ENCODE measurements at regions not wholly inside any gene's neighbourhood (a gene's known extent, or its start where the extent isn't known, plus 50 kb on each side); places are given as distances from the start of the nearest gene placed in this dataset.

DNA sequence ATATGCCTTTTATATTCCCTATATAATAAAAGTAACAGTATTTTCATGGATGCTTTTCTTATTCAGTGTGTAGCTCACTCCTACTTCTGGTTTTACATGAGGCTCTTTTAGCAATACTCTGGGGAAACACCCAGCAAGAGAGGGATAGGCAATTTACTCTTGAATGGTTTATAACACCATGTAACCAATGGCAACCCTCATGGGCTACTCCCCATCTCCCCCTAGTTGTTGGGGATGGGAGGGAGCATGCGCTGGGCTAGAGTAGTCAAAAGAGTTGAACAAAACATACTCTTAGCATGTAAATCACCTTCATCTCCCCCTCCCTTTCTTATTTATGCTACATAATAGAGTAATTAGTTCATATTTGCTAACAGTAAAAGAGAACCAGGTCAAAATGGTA is 140.1 kb upstream of the LRFN2 start:
- WGBS: no CpG with 5 or more reads among the region's 1 CpG

DNA sequence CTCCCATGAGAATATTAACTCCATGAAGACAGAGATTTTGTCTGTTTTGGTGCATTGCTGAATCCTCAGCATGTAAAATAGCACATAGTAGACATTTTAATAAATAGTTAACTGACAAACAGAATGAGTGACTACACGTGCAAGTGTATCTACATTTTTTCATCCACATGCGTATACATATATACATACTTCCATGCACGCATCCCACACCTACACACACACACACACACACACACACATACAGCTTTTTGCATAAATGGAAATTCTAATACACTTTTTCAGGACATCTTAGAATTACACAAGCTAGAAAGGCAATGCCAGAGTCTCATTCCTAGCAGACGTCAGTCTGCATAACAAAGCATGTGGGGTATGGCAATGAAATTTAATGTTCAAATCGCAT is 139.7 kb upstream of the LRFN2 start:
- 91% methylated on average over 3 of the region's 5 CpGs for WGBS
- Histone ChIP-seq H3K36me3 (ENCODE audit: insufficient read depth, low read length) (no peaks in the 10 kb centered on the region), H3K27me3 (ENCODE audit: insufficient read depth, low read length) (no peaks in the 10 kb centered on the region), H3K9me3 (ENCODE audit: insufficient read depth, low read depth, low read length) (no peaks in the 10 kb centered on the region), H3K9ac (ENCODE audit: low read depth, low read length) (no peak overlapping the region), H3K4me3 (ENCODE audit: low read length) (no peak overlapping the region), H3K4me1 (ENCODE audit: insufficient read depth, low read length) (peaks cover 20% of the 10 kb centered on the region), H3K27ac (ENCODE audit: low read depth, low read length) (no peak overlapping the region)

More for the DNA sequence above, 140.1 kb upstream of the LRFN2 start:
- Histone ChIP-seq H3K4me3 (ENCODE audit: low read length) (no peak overlapping the region), H3K27me3 (ENCODE audit: insufficient read depth, low read length) (no peaks in the 10 kb centered on the region), H3K36me3 (ENCODE audit: insufficient read depth, low read length) (no peaks in the 10 kb centered on the region), H3K27ac (ENCODE audit: low read depth, low read length) (no peak overlapping the region), H3K4me1 (ENCODE audit: insufficient read depth, low read length) (peaks cover 16% of the 10 kb centered on the region), H3K9ac (ENCODE audit: low read depth, low read length) (no peak overlapping the region), H3K9me3 (ENCODE audit: insufficient read depth, low read depth, low read length) (no peaks in the 10 kb centered on the region)

DNA sequence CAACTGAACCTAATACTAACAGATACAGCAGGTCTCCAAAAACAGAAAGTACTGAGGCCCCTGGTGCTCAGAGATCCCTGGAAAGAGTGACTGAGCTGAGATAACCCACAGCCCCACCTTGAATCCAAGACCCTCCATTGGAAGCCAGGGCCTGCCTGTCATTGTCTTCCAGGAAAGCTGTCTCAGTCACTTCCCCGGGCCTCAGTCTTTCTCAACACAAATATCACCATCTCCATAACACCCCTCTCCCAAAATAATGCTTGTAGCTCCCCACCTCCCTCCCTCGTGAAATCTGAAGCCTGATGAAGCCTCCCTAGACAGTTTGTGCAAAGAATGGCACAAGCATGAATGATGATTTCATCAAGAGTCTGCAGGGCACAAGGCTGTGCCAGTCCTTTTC is 138.2 kb upstream of the LRFN2 start:
- H3K27me3 ChIP-seq (ENCODE audit: insufficient read depth, low read length): no peaks in the 10 kb centered on the region
- no peaks in the 10 kb centered on the region for H3K9me3 ChIP-seq (ENCODE audit: insufficient read depth, low read depth, low read length)
- H3K9ac ChIP-seq (ENCODE audit: low read depth, low read length): no peak overlapping the region
- H3K27ac ChIP-seq (ENCODE audit: low read depth, low read length): no peak overlapping the region
- WGBS: 85% methylated on average over 2 of the region's 2 CpGs
- no peak overlapping the region for H3K4me3 ChIP-seq (ENCODE audit: low read length)
- no peaks in the 10 kb centered on the region for H3K36me3 ChIP-seq (ENCODE audit: insufficient read depth, low read length)
- peaks cover 22% of the 10 kb centered on the region for H3K4me1 ChIP-seq (ENCODE audit: insufficient read depth, low read length)

DNA sequence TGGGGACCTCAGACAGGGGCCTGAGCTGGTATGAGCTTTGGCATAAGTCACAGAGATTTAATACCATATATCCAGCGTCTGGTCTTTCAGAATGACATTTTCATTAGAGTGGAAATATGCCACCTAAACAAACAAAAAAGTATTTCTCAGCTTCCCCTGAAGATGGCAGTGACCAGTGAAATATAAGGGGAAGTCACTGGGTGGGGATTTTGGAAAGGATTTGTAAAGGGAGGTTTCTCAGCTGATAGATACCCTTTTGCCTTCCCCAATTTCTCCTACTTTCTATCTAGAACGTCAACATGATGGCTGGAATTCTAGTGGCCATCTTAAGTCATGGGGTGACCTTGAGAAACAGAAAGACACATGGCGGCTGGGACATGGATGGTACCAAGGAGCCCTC is 137.7 kb upstream of the LRFN2 start:
- Histone ChIP-seq H3K4me3 (ENCODE audit: low read length) (no peak overlapping the region), H3K27ac (ENCODE audit: low read depth, low read length) (no peak overlapping the region), H3K9me3 (ENCODE audit: insufficient read depth, low read depth, low read length) (no peaks in the 10 kb centered on the region), H3K4me1 (ENCODE audit: insufficient read depth, low read length) (peaks cover 23% of the 10 kb centered on the region), H3K9ac (ENCODE audit: low read depth, low read length) (no peak overlapping the region), H3K36me3 (ENCODE audit: insufficient read depth, low read length) (no peaks in the 10 kb centered on the region), H3K27me3 (ENCODE audit: insufficient read depth, low read length) (no peaks in the 10 kb centered on the region)
- 90% methylated on average over 3 of the region's 3 CpGs for WGBS

DNA sequence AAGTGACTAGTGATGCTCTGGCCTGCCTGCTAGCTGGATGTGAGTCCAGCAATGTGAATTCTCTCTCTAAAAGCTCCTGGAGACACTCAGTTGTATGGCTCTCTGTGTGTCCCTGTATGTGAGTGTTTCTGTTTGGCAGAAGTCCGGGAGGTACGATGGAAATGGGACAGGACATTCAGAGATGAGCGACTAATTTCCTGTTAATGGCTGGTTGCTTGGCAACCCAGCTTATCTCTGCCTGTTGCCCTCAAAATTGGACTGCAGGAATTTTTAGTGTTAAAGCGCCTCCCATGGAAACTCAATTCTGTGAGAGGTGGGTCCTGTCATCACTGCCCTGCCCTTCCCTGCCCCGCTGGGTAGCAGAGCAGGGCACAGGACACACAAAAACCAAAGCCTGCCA is 136.8 kb upstream of the LRFN2 start:
- H3K9ac ChIP-seq (ENCODE audit: low read depth, low read length): no peak overlapping the region
- 91% methylated on average over 5 of the region's 5 CpGs for WGBS

DNA sequence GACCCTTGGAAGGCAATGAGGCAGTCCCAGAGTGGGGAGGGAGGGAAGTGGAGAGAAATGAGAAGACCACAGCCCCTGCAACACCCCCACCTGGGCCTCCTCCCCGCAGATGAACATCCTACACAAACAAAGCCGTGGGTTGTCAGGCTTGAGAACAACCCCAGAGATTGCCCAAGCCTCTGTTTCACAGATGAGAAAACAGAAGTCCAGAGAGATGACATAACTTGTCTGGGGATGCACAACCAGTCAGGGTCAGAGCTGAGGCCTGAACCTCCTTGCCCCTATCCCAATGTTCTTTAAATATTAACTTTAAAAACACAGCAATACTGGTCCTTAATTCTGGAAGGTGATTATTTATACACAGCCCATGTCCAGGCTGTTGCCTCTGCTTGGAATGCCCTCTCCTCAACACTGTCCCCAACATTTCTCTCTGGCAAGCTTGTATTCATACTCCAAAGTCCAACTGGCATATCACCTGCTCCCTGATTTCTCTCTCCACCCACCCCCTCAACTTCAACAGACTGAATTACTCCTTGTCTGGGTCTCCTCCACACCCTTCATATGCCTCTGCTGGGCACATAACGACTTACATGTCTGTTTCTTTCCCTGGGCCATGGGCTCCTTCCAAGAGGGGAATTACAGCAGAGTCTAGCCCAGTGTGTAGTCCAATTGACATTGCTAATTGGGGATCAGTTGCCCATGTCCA is 135.5 kb upstream of the LRFN2 start:
- no peaks in the 10 kb centered on the region for H3K27me3 ChIP-seq (ENCODE audit: insufficient read depth, low read length)
- no peak overlapping the region for H3K9ac ChIP-seq (ENCODE audit: low read depth, low read length)
- no peak overlapping the region for H3K27ac ChIP-seq (ENCODE audit: low read depth, low read length)
- no peaks in the 10 kb centered on the region for H3K36me3 ChIP-seq (ENCODE audit: insufficient read depth, low read length)
- peaks cover 29% of the 10 kb centered on the region for H3K4me1 ChIP-seq (ENCODE audit: insufficient read depth, low read length)
- WGBS: 90% methylated on average over 3 of the region's 3 CpGs
- H3K4me3 ChIP-seq (ENCODE audit: low read length): no peak overlapping the region
- no peaks in the 10 kb centered on the region for H3K9me3 ChIP-seq (ENCODE audit: insufficient read depth, low read depth, low read length)

More for the DNA sequence above, 136.8 kb upstream of the LRFN2 start:
- Histone ChIP-seq H3K36me3 (ENCODE audit: insufficient read depth, low read length) (no peaks in the 10 kb centered on the region), H3K27me3 (ENCODE audit: insufficient read depth, low read length) (no peaks in the 10 kb centered on the region), H3K4me3 (ENCODE audit: low read length) (no peak overlapping the region), H3K27ac (ENCODE audit: low read depth, low read length) (no peak overlapping the region), H3K4me1 (ENCODE audit: insufficient read depth, low read length) (peaks cover 29% of the 10 kb centered on the region), H3K9me3 (ENCODE audit: insufficient read depth, low read depth, low read length) (no peaks in the 10 kb centered on the region)

DNA sequence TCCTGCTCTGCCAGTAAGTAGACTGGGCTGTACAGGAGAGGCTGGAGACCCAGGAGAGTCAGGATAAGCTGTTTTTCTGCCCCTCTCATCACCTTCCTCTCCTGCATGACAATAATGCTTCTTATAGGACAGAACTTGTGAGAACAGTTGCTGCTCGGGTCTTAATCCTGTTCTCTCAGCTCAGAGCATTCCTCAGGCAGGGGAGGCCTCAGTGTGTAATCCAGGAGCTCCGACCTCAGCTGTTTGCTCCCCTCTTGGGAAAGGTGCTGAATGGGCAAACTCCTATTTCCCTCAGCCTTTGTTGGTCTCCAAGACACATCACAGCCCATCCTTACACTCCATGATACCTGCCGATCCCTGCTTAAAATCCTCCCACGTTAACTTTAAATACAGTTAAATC is 134.9 kb upstream of the LRFN2 start:
- WGBS: 71% methylated on average over 4 of the region's 4 CpGs
- Histone ChIP-seq H3K9ac (ENCODE audit: low read depth, low read length) (no peak overlapping the region), H3K27me3 (ENCODE audit: insufficient read depth, low read length) (no peaks in the 10 kb centered on the region)

DNA sequence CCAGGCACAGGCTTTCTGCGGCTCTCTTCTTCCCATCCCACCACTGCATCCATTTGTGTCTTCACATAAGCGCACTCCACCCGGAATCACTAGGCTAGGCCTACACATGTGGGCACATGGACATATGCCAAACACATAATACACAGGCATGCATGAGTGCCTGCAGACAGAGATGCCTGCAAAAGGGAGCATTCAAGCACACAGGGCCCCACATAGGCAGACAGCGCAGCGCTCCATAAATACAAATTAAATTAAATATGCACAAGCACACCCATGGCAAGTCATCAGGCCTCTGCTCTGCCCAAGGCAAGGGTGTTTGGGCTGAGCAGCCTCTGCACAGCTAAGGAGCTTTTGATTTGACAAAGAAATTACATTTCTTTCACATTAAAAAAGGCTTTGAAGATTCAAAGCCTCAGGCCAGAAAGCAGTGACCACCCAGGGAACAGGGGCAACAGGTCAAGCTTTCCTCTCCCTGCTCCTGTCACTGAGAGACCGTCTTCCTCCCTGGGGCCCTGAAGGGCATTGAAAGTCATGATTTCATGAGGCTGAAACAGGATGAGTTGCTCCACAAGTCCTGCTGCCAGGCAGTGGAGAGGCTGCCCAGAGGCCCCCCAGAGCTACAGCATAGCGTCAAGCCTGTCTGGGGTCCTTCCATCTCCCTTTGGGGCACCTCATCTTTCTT is 134.2 kb upstream of the LRFN2 start:
- 85% methylated on average over 7 of the region's 7 CpGs for WGBS

More for the DNA sequence above, 134.9 kb upstream of the LRFN2 start:
- no peak overlapping the region for H3K4me3 ChIP-seq (ENCODE audit: low read length)
- H3K9me3 ChIP-seq (ENCODE audit: insufficient read depth, low read depth, low read length): no peaks in the 10 kb centered on the region
- H3K4me1 ChIP-seq (ENCODE audit: insufficient read depth, low read length): peaks cover 24% of the 10 kb centered on the region
- H3K27ac ChIP-seq (ENCODE audit: low read depth, low read length): no peak overlapping the region
- no peaks in the 10 kb centered on the region for H3K36me3 ChIP-seq (ENCODE audit: insufficient read depth, low read length)

DNA sequence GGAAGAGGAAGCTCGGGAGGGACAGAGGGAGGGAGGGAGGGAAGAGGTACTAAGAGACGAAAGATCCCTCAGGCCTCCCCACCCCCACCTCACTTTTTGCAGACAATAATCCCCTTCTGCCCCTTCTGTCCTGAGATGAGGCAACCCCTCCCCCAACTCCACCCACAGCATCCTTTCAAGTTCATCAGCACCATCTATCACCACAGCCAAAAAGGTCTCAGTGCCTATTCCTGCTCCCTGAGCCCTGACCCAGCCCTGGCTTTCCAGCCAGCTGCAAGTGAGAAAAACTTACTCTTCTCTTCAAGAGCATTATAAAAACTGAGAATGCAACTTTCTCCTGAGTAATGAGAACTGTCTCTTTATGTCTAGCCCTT is 133.2 kb upstream of the LRFN2 start:
- H3K4me3 ChIP-seq (ENCODE audit: low read length): no peak overlapping the region
- no peaks in the 10 kb centered on the region for H3K36me3 ChIP-seq (ENCODE audit: insufficient read depth, low read length)
- H3K9me3 ChIP-seq (ENCODE audit: insufficient read depth, low read depth, low read length): no peaks in the 10 kb centered on the region
- H3K9ac ChIP-seq (ENCODE audit: low read depth, low read length): no peak overlapping the region
- no peaks in the 10 kb centered on the region for H3K27me3 ChIP-seq (ENCODE audit: insufficient read depth, low read length)
- WGBS: 19% methylated on average over 2 of the region's 2 CpGs
- peaks cover 22% of the 10 kb centered on the region for H3K4me1 ChIP-seq (ENCODE audit: insufficient read depth, low read length)
- H3K27ac ChIP-seq (ENCODE audit: low read depth, low read length): no peak overlapping the region

More for the DNA sequence above, 134.2 kb upstream of the LRFN2 start:
- peaks cover 22% of the 10 kb centered on the region for H3K4me1 ChIP-seq (ENCODE audit: insufficient read depth, low read length)
- H3K27me3 ChIP-seq (ENCODE audit: insufficient read depth, low read length): no peaks in the 10 kb centered on the region
- H3K4me3 ChIP-seq (ENCODE audit: low read length): no peak overlapping the region
- no peaks in the 10 kb centered on the region for H3K36me3 ChIP-seq (ENCODE audit: insufficient read depth, low read length)
- no peak overlapping the region for H3K27ac ChIP-seq (ENCODE audit: low read depth, low read length)
- no peaks in the 10 kb centered on the region for H3K9me3 ChIP-seq (ENCODE audit: insufficient read depth, low read depth, low read length)
- no peak overlapping the region for H3K9ac ChIP-seq (ENCODE audit: low read depth, low read length)

DNA sequence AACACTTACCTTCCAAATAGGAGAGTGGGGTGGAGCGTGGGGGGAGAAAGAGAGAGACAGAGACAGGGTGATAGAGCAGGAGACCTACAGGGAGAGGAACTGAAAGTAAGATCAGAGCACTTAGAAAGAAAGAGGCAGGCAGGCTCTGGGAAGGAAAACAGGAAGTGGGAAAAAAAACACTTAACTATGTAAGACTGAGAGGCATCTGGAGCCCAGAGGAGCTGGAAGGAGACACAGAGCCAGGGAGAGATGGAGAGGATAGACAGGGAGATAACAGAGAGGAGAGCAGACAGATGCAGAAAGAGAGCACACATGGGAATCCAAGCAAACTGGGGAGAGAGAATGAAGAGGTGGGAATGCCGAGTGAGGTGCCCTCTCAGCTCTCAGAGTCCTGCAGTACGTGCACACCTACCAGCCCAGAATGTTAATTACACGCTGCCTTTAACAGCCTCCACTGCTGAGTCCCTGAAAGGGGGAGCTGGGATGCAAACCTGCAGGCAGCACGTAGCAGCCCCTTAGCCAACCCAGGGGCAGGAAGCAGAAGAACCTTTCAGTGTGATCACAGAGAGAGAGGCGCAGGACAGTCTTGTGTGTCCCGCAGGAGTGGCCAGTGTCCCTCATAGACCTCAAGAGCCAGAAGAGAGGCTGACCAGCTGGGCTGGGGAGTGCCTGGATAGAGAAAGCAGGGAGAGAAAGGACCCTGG is 132.7 kb upstream of the LRFN2 start:
- Histone ChIP-seq H3K9me3 (ENCODE audit: insufficient read depth, low read depth, low read length) (no peaks in the 10 kb centered on the region), H3K27me3 (ENCODE audit: insufficient read depth, low read length) (no peaks in the 10 kb centered on the region), H3K36me3 (ENCODE audit: insufficient read depth, low read length) (no peaks in the 10 kb centered on the region), H3K9ac (ENCODE audit: low read depth, low read length) (no peak overlapping the region), H3K4me3 (ENCODE audit: low read length) (no peak overlapping the region), H3K4me1 (ENCODE audit: insufficient read depth, low read length) (peaks cover 22% of the 10 kb centered on the region), H3K27ac (ENCODE audit: low read depth, low read length) (no peak overlapping the region)
- WGBS: 43% methylated on average over 7 of the region's 7 CpGs

DNA sequence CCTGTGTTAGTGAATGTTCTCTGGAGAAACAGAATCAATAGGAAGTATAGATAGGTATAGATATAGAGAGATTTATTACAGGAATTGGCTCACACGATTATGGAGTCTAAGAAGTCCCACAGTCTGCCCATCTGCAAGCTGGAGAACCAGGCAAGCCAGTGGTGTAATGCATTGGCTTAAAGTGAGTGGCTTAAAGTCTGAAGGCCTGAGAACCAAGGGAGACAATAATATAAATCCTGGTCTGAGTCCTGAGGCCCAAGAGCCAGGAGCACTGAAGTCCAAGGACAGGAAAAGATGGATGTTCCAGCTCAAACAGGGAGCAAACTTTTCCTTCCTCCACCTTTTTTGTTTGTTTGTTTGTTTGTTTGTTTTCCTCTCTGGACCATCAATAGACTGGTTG is 131.2 kb upstream of the LRFN2 start:
- Histone ChIP-seq H3K4me3 (ENCODE audit: low read length) (no peak overlapping the region), H3K4me1 (ENCODE audit: insufficient read depth, low read length) (peaks cover 22% of the 10 kb centered on the region), H3K27me3 (ENCODE audit: insufficient read depth, low read length) (no peaks in the 10 kb centered on the region), H3K27ac (ENCODE audit: low read depth, low read length) (no peak overlapping the region), H3K9me3 (ENCODE audit: insufficient read depth, low read depth, low read length) (no peaks in the 10 kb centered on the region), H3K36me3 (ENCODE audit: insufficient read depth, low read length) (no peaks in the 10 kb centered on the region), H3K9ac (ENCODE audit: low read depth, low read length) (no peak overlapping the region)
- WGBS: 96% methylated on average over 1 of the region's 1 CpG
